ENCODE measurements at regions not wholly inside any gene's neighbourhood (a gene's known extent, or its start where the extent isn't known, plus 50 kb on each side); places are given as distances from the start of the nearest gene placed in this dataset.
"Not testable (repeated sequence)": the region's sequence is repeated elsewhere in the genome, so short reads cannot be mapped to it uniquely, and the experiment has no call there.

DNA sequence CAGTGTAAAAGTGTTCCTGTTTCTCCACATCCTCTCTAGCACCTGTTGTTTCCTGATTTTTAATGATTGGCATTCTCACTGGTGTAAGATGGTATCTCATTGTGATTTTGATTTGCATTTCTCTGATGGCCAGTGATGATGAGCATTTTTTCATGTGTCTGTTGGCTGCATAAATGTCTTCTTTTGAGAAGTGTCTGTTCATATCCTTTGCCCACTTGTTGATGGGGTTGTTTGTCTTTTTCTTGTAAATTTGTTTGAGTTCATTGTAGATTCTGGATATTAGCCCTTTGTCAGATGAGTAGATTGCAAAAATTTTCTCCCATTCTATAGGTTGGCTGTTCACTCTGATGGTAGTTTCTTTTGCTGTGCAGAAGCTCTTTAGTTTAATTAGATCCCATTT lies 65.6 kb upstream of the IZUMO1R start:
- CTCF ChIA-PET (ENCODE audit: partially characterized antibody) = interaction anchor here (1.2 to 2.5 kb wide), 9 partner anchors 15 to 333 kb away, joined by 3 to 65 read pairs (median 7); partner anchors contain the start of gene PANX1
- H3K27ac ChIP-seq (ENCODE audit: low read depth, low read length); H4K5ac ChIP-seq (ENCODE audit: insufficient read length, low read depth, low read length): not testable (repeated sequence)

More for the DNA sequence above, 65.6 kb upstream of the IZUMO1R start:
- not testable (repeated sequence) for H2BK120ac ChIP-seq (replicated peaks; ENCODE audit: low read depth, low read length); H2BK12ac ChIP-seq (ENCODE audit: low read depth, low read length); H3K4ac ChIP-seq (replicated peaks; ENCODE audit: insufficient read length, low read depth, low read length); H2BK20ac ChIP-seq (ENCODE audit: low read length); H4K8ac ChIP-seq (ENCODE audit: extremely low read depth, insufficient read depth, low read length); H2AK5ac ChIP-seq (ENCODE audit: low read depth, low read length); H3K9ac ChIP-seq (replicated peaks in 1 of 4; ENCODE audit: extremely low read depth in 1 of 4, low read depth in 3 of 4, low read length in 3 of 4); H3K9me3 ChIP-seq (ENCODE audit: insufficient read depth in 2 of 2, low read depth in 1 of 2, low read length in 1 of 2); H3K4me2 ChIP-seq (ENCODE audit: insufficient read depth in 1 of 2, low read depth in 2 of 2, low read length in 2 of 2); H3K14ac ChIP-seq (ENCODE audit: insufficient read length); H2AFZ ChIP-seq (ENCODE audit: low read length); H3K23ac ChIP-seq (ENCODE audit: insufficient read length); H3K18ac ChIP-seq (ENCODE audit: extremely low read depth, low read length); H3K79me2 ChIP-seq (ENCODE audit: control insufficient read depth in 1 of 2, insufficient read depth in 2 of 2, low read length in 2 of 2); FAIRE-seq; H3K4me3 ChIP-seq (ENCODE audit: extremely low read depth in 1 of 4, insufficient read depth in 2 of 4, low read depth in 3 of 4, low read length in 4 of 4); H3K23me2 ChIP-seq (ENCODE audit: low read depth, low read length); H3K56ac ChIP-seq (replicated peaks; ENCODE audit: insufficient read length, low read depth, low read length); H3K4me1 ChIP-seq (replicated peaks in 1 of 4; ENCODE audit: control insufficient read depth in 3 of 4, insufficient read depth in 4 of 4, low read length in 3 of 4); H4K91ac ChIP-seq (replicated peaks; ENCODE audit: insufficient read length, low read length); H3K36me3 ChIP-seq (ENCODE audit: control insufficient read depth in 2 of 4, insufficient read depth in 4 of 4, low read length in 3 of 4); DNase-seq (ENCODE audit: low read depth in 1 of 2, low spot score in 2 of 2); H2BK15ac ChIP-seq (ENCODE audit: low read length); H2BK5ac ChIP-seq (ENCODE audit: low read depth, low read length); H3K79me1 ChIP-seq (ENCODE audit: low read depth, low read length); H3K27me3 ChIP-seq (replicated peaks in 1 of 4; ENCODE audit: control insufficient read depth in 3 of 4, extremely low read depth in 1 of 4, insufficient read depth in 3 of 4, low read length in 3 of 4); H4K20me1 ChIP-seq (replicated peaks in 1 of 2; ENCODE audit: control insufficient read depth in 1 of 2, insufficient read depth in 2 of 2, low read length in 2 of 2)
- POLR2A ChIA-PET (ENCODE audit: partially characterized antibody) = interaction anchor here (1.0 to 1.9 kb wide), 3 partner anchors 17 to 110 kb away, joined by 3 to 9 read pairs (median 4); partner anchors contain the start of gene PANX1
